ENCODE measurements at regions not wholly inside any gene's neighbourhood (a gene's known extent, or its start where the extent isn't known, plus 50 kb on each side); places are given as distances from the start of the nearest gene placed in this dataset.

- no peak for DNase-seq (ENCODE audit: low read depth in 2 of 2)
Measured at GRCh38 chr7:68291710-68292109, 1295.1 kb downstream of the TYW1 start.

DNA sequence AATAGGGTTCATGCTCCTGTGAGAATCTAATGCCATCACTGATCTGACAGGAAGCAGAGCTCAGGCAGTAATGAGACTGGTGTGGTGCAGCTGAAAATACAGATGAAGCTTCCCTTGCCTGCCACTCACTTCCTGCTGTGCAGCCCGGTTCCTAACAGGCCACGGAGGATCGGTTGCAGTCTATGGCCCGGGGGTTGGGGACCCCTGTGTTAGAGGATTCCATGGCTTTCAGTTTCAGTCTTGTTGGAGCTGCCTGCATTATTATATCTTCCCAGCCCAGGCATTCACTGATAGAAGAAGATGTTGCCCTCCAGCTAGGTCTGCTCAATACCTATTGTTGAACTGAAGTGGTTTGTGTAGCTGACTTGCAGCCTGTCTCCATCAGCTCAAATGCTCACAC lies 1298.8 kb downstream of the TYW1 start:
- no peak for DNase-seq (ENCODE audit: low read depth in 2 of 2)

- no peak for DNase-seq (ENCODE audit: low read depth in 2 of 2)
Measured at GRCh38 chr7:68304536-68304935, 1293.7 kb upstream of the AUTS2 start.

DNA sequence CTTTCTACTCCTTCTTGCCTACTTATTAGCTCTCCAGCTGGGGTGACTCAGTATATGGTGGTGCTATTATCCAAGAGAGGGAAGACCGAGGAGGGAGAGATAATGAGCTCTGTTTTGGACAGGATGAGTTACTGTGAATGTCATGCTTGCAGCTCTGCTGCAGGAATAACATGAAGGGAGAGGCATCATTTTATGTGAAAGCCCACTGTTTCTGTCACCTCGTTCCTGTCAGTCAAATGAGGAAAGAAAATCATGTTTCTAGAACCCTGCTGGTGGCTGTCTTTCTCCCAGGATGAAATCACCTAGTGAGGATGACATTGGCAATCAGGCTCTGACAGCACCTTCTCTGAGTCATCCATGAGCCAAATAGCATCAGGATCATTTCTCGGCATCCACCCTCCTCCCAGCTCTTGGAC lies 1291.6 kb upstream of the AUTS2 start:
- DNase-seq (ENCODE audit: low read depth in 2 of 2), result no peak

DNA sequence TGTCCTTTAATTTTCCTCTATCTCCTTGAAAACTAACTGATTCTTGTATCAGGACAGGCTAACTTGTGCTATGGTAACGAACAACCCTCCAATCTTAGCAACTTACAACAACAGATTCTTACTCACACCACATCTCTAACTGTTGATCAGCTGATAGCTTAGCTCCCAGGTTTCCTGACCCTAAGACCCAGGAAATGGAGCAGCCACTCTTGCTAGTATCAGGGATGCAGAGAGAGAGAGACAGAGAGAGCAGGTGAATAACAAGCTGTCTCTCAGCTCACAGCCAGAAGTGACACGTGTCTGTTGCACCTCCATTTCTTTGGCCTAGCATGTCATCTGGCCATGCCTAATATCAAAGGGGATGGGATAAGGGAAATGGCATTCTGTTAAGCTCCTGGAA lies 1289.0 kb upstream of the AUTS2 start:
- DNase-seq (ENCODE audit: low read depth in 2 of 2), result no peak

- peak; percentile 22 to 23 for DNase-seq (ENCODE audit: low read depth in 2 of 2)
Measured at GRCh38 chr7:68309806-68310205, 1288.5 kb upstream of the AUTS2 start.

DNA sequence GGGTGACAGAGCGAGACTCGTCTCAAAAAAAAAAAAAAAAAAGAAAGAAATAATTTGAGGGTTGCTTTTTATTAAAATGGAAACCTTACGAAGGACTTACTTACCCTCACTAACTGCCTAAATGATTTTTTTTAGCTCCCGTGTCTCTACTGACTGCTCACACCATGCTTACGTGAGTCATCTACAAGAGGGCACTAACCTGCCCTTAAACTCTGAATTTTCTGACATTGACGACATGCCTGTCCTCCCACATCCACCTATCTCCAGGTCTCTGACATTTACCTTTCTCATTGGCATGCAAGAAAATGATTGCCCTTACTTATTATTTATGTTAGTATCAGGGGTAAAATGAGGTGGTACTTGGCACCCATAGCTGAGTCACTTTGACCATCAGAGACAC lies 1286.3 kb upstream of the AUTS2 start:
- no peak for DNase-seq (ENCODE audit: low read depth in 2 of 2)

GRCh38 chr7:68313806-68314205 lies 1284.5 kb upstream of the AUTS2 start:
- DNase-seq (ENCODE audit: low read depth in 2 of 2), result no peak

- DNase-seq (ENCODE audit: low read depth in 2 of 2), result no peak
Measured at GRCh38 chr7:68314208-68314607, 1284.1 kb upstream of the AUTS2 start.

GRCh38 chr7:68317476-68317875 lies 1280.8 kb upstream of the AUTS2 start:
- DNase-seq (ENCODE audit: low read depth in 2 of 2), result no peak

GRCh38 chr7:68319061-68319460 lies 1279.2 kb upstream of the AUTS2 start:
- DNase-seq (ENCODE audit: low read depth in 2 of 2), result no peak

DNA sequence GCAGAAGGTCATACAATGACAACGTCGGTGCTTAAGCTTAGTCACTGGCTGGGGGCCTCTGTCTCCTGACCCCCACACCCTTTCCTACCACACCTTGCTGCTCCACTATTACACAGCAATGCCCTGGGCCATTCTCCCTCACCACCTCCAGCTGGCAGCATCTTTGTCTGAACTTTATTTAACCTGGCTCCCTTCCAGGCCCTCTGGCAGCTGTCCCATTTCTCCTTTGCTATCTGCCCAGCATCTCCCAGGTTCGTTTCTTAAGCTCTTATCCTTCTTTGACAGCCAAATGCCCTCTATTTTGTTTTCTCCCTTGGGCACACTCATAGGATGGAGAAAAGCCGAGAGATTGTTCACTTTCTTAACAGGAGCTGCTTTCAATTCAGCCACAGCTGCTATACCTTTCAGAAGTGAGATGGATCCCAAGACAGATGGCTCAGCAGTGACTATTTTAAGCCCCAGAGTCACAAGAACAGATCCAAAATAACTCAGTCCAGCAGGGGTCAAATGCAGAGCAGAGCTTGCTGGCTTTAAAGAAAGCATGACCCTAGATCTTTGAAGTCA lies 1277.1 kb upstream of the AUTS2 start:
- DNase-seq (ENCODE audit: low read depth in 2 of 2), result no peak

DNA sequence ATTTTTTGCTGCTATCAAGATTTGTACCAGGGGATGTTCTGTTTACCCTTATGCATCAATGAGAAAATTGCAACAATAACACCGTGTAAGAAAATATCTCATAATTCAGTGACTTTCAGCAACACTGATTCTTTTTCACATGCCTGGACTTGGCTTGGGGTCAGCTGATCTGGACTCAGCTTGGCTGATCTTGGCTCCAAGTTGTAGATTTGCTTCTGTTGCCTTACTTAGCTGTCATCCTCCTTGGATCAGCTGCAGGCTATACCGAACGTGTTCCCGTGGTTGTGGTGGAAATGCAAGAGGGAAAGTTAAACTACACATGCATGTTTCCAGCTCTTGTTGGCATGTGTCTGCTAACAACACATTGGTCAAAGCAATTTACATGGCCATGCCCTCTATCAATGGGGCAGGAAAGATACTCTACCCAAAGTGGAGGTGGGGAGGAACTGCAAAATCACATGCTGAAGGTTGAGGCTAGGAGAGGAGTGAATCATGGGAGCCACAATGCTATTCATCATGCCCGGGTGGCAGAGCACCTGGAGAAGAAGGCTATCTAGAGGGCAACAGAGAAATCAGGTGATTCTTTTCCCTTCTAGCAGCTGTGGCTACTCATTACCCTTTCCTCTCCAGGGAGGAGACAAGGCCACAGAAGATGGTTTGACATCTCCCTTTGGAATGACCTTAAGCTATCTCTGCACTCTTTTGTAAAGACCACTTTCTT lies 1276.3 kb upstream of the AUTS2 start:
- DNase-seq (ENCODE audit: low read depth in 2 of 2), result no peak

DNA sequence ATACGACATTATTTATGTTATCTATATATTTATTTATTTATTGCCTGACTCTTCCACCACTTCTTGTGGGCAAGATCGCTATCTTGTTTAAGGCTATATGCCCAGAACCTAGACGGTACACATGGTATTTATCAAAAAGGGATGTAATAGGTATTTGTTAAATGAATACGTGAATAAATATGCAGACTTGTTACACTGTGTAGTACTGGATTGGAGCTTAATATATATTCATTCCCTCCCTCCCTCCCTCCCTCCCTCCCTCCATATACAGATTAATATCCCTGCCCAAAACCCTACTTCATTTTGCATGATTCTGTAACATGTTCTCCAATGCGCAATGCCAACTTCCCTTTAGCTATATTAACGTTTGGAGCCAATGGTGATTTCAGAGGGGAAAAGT lies 1273.7 kb upstream of the AUTS2 start:
- no peak for DNase-seq (ENCODE audit: low read depth in 2 of 2)

DNA sequence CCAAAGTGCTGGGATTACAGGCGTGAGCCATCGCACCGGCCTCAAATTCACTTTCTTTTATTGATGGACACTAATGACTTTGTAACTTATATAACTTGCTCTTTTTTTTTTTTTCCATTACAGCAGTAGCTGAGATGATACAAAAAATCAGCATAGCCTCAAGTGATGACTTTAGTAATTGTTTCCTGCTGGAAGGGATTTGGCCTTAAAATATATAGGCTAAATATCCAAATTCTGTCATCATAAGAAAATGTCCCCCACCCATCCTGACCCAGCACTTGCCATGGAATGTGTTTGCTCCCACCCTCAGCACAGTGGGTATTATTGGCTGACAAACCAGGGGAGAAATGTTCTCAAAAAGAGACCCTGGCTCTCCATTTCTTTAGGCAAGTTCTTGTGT lies 1264.1 kb upstream of the AUTS2 start:
- no peak for DNase-seq (ENCODE audit: low read depth in 2 of 2)

GRCh38 chr7:68334636-68335272 lies 1263.5 kb upstream of the AUTS2 start:
- DNase-seq (ENCODE audit: low read depth in 2 of 2), result no peak

DNA sequence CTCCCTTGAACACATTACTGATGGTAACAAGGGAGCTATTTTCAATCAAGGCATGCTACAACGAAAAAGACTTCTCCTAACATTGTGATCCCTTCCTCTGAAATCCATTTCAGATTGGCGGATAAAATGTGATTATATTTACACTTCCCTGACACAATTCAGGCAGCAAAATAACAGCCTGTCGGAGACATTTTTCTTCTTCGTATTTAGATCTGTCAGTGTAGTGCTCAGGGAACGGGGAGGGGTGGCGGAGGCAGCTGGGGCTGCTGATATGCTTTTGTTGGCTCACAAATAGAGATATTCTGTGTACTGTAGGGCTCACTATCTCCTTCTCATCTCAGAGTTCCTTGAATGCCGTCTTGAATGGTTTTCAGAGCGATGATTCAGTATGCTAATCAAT lies 1261.7 kb upstream of the AUTS2 start:
- DNase-seq (ENCODE audit: low read depth in 2 of 2), result no peak

DNA sequence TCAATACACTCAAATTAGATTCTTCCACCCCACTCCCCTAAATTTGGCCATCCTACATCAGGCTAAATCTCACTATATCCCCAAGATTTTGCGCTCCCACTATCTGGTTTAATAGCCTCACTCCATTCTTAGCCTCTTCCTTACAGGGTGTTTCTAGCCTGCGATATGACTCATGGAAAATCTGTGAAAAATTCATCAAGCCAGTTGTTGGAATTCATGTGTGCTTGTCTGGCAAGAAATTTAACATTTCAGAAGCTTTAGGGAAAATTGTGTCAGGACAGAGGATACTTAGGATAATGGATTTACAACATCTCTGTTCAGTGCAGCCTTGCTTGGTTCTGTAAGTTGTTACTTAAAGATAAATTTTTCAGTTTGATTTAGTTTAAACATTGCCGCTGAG lies 1249.9 kb upstream of the AUTS2 start:
- DNase-seq (ENCODE audit: low read depth in 2 of 2), result no peak

DNA sequence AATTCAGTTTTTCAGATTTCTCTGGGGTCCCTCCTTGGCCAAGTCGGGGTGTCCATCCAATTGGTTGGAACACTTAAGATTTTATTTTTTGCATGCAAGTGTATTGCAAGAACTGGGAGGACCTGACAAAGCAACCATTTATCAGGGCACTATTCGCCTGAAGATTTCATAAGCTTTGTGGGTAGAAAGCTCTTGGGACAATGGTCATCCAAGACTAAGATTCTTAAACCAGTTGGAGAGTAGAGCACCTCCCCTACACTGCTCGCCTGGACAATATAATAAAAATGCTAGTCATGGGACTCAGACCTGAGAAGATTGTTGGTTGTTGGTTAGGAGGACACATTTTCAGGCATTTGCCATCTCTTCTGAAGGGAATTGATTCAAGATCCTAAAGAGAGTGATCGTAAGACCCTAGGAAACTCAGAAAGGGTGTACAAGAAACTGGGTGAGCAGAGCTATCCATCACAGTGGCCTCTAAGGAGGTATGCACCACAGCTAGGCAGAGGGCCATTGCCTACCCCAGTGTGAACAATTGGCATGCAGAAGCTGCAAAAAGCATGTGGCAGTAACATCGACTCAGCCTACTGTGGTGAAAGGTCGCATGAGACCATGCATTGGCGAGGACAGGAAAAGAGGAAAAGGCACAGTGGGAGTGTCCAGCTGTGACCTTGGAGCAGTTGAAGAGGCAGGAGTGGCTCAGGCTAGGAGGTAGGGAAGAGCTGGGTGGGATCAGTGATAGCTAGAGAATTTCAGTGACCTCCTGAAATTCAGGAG lies 1235.3 kb upstream of the AUTS2 start:
- DNase-seq (ENCODE audit: low read depth in 2 of 2), result no peak

DNA sequence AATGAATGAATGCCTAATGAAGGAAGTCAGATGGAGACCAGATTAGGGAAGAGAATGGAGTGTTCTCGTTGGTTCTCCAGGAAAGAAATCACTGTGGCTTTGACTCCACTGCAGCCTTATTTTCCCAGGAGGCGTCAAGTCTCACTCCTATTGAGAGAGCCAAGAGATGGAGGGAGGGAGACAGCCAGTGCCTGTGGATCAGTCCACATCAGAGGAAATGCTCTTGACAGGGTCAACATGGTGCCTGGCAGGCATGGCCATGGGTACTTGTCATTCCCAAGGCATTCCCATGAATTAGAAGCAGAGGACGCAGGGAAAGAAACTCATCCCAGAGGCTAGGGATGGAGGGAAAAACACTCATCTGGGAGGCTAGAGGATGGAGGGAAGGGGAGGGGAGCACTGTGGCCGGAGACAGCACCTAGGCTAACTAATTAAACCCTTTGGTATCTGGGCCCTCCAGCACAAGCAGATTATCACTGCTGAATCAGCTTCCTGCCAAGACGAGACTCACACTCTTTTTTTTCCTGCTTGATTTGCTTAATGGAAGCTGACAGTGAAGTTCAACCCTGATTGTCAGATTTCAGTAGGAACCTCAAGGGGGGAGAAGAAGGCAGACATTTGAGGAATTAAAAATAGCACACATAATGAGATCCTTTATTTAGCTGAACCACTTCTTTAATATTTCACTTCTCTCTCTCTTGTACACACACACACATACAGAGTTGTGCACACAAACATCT lies 1233.2 kb upstream of the AUTS2 start:
- DNase-seq (ENCODE audit: low read depth in 2 of 2), result no peak

- DNase-seq (ENCODE audit: low read depth in 2 of 2), result no peak
Measured at GRCh38 chr7:68371985-68372384, 1226.3 kb upstream of the AUTS2 start.

DNA sequence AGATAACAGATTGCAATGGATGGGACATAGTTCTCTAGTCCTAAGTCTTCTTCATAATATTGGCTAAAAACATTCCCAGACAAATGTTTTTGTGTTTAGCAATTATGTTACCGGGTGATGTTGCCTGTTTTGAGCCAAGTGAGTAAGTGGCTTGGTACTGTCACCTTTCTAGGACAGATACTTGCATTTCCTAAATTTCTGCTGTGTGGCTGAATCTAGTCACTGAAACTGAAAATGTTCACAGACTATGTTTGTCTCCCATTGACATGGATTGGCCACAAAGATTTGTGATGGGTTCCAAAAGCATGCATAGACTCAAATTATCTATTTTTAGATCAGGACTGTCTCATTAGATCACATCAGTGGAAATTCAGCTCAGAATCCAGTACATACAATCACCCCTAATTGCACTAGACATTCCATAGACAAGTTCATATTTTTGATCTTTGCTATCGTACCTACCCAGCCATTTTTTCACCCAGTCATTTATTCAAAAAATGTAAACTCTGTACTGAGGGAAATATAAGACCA lies 1222.1 kb upstream of the AUTS2 start:
- no peak for DNase-seq (ENCODE audit: low read depth in 2 of 2)

Data from fibroblast of skin of left quadriceps (primary cell).